HL-60 (cell line): ENCODE measurements at regions not wholly inside any gene's neighbourhood (a gene's known extent, or its start where the extent isn't known, plus 50 kb on each side); places are given as distances from the start of the nearest gene placed in this dataset.

Experiments
- CTCF ChIP-seq: IDR thresholded peaks from one replicate; pipeline ENCODE4 v1.5.1; 2011; ENCODE audit warnings: low read length, control low read depth, inconsistent platforms; ENCODE audit not compliant: insufficient read depth
- GABPA ChIP-seq: IDR thresholded peaks from 2 replicates; pipeline ENCODE4 v1.6.1; 2012; ENCODE audit warnings: low read depth
- REST ChIP-seq: IDR thresholded peaks from 2 replicates; pipeline ENCODE4 v1.6.1; 2012; ENCODE audit warnings: low read depth; ENCODE audit not compliant: insufficient replicate concordance
- SPI1 ChIP-seq: IDR thresholded peaks from 2 replicates; pipeline ENCODE4 v1.6.1; 2012; ENCODE audit warnings: low read depth, mild to moderate bottlenecking, borderline replicate concordance

GRCh38 chrX:107530141-107530540 is 80.7 kb downstream of the FRMPD3 start:
- TF ChIP-seq CTCF = no peak
- no peak for TF ChIP-seq GABPA
- no peak for TF ChIP-seq SPI1
- TF ChIP-seq REST = no peak
